HepG2 (cell line): ENCODE measurements at regions not wholly inside any gene's neighbourhood (a gene's known extent, or its start where the extent isn't known, plus 50 kb on each side); places are given as distances from the start of the nearest gene placed in this dataset.
A peak's percentile ranks its signal among the peaks of the same experiment; 100 is the strongest.

ENCODE experiments used
- ATAC-seq: fragments of 200-7000 bp; cut with Tn5 transposase; 3 replicates; pipeline ENCODE4 v1.9.1; 2020; ENCODE audit warnings: mild to moderate bottlenecking, moderate library complexity
- BruUV-seq: library from RNA; stranded (reverse); fragments of 400-500 nt; replicated peaks from 2 replicates; lab custom pipeline; 2021; lab: Mats Ljungman, UMichigan
- CTCF ChIA-PET: fragments of 300-600 bp; formaldehyde crosslinking; extraction: SDS; loops from one replicate; lab custom pipeline; 2021; ENCODE audit warnings: low total read pairs, inconsistent platforms, low intra/inter-chr PET ratio; lab: Yijun Ruan, JAX
- POLR2A ChIA-PET: fragments of 350-600 bp; sonication (Branson Sonifier 250); formaldehyde crosslinking; loops from one replicate; lab custom pipeline; 2020; ENCODE audit warnings: antibody characterized with exemption, inconsistent platforms; lab: Yijun Ruan, JAX
- DNase-seq: peaks from one replicate; pipeline ENCODE4 v3.0.0-alpha.2; 2015; ENCODE audit warnings: low spot score
- FAIRE-seq: peaks from 3 replicates; lab custom pipeline; 2011; peaks lifted over from hg19 to GRCh38; lab: Jason Lieb, UNC
- H2AFZ ChIP-seq: one replicate; pipeline ENCODE4 v1.6.1; 2011; ENCODE audit warnings: low read length, inconsistent platforms
- H3K27ac ChIP-seq: fragments of 300-600 bp; 3 replicates; pipeline ENCODE4 v1.8.0; 2011; ENCODE audit warnings: mixed run types, mild to moderate bottlenecking, mixed read lengths, low read length, inconsistent platforms; ENCODE audit not compliant: insufficient read depth; ENCODE audit errors: extremely low read length
- H3K27me3 ChIP-seq, 2 experiments: fragments of 200-600 bp in 1 of 2; 2 replicates in 1 of 2; 3 replicates in 1 of 2; pipeline versions ENCODE4 v1.6.0 to v1.8.0; 2011; ENCODE audit warnings: low read length in 2 of 2, mild to moderate bottlenecking in 2 of 2, moderate library complexity in 2 of 2, inconsistent platforms in 1 of 2; ENCODE audit not compliant: insufficient read depth in 2 of 2, control insufficient read depth in 1 of 2
- H3K36me3 ChIP-seq, 2 experiments: fragments of 200-600 bp in 1 of 2; replicated peaks in 1 of 2; 2 replicates in 1 of 2; 3 replicates in 1 of 2; pipeline versions ENCODE4 v1.5.1 to v1.8.0; 2011; ENCODE audit warnings: low read length in 2 of 2, inconsistent platforms in 1 of 2; ENCODE audit not compliant: insufficient read depth in 2 of 2, control insufficient read depth in 1 of 2
- H3K4me1 ChIP-seq: 2 replicates; pipeline ENCODE4 v1.5.1; 2012; ENCODE audit warnings: low read length, inconsistent platforms; ENCODE audit not compliant: insufficient read depth
- H3K4me2 ChIP-seq: 2 replicates; pipeline ENCODE4 v1.6.0; 2011; ENCODE audit warnings: low read depth, low read length, inconsistent platforms
- H3K4me3 ChIP-seq, 3 experiments: fragments of 200-600 bp in 1 of 3; sonication (generic), shearing (Covaris generic) in 1 of 3; replicated peaks in 1 of 3; 2 replicates each; pipeline ENCODE4 v1.5.1; 2011 to 2016; ENCODE audit warnings: low read length in 3 of 3, inconsistent platforms in 2 of 3, low read depth in 2 of 3, mild to moderate bottlenecking in 2 of 3, control low read depth in 1 of 3, mixed read lengths in 1 of 3; ENCODE audit not compliant: insufficient read depth in 1 of 3
- H3K79me2 ChIP-seq: one replicate; pipeline ENCODE4 v1.6.1; 2011; ENCODE audit warnings: low read length, inconsistent platforms; ENCODE audit not compliant: insufficient read depth
- H3K9ac ChIP-seq: 2 replicates; pipeline ENCODE4 v1.6.0; 2011; ENCODE audit warnings: mild to moderate bottlenecking, low read depth, low read length, inconsistent platforms; ENCODE audit not compliant: insufficient read depth
- H3K9me3 ChIP-seq: 2 replicates; pipeline ENCODE4 v1.5.1; 2012; ENCODE audit warnings: mild to moderate bottlenecking, low read length
- H4K20me1 ChIP-seq: 2 replicates; pipeline ENCODE4 v1.6.0; 2011; ENCODE audit warnings: inconsistent platforms, mild to moderate bottlenecking, low read length, moderate library complexity; ENCODE audit not compliant: insufficient read depth
- DPF2 ChIP-seq: sonication (generic); formaldehyde crosslinking; IDR thresholded peaks from 2 replicates; pipeline ENCODE4 v1.4.0; 2020; ENCODE audit warnings: mild to moderate bottlenecking, low read depth, missing genetic modification reagents, borderline replicate concordance
- MAFK ChIP-seq, 2 experiments: IDR thresholded peaks in 1 of 2; conservative IDR thresholded peaks in 1 of 2; 2 replicates each; pipeline ENCODE4 v1.6.1; 2011; ENCODE audit warnings: improper control_type of control experiment in 2 of 2, low read length in 2 of 2
- ZNF101 ChIP-seq: sonication (generic); formaldehyde crosslinking; IDR thresholded peaks from 2 replicates; pipeline ENCODE4 v1.4.0; 2020; ENCODE audit warnings: mild to moderate bottlenecking, low read depth, missing genetic modification reagents, borderline replicate concordance
- ZNF749 ChIP-seq: sonication (generic); formaldehyde crosslinking; IDR thresholded peaks from 2 replicates; pipeline ENCODE4 v1.8.0; 2022; ENCODE audit warnings: mild to moderate bottlenecking, missing genetic modification reagents, moderate library complexity, borderline replicate concordance
- WGBS: methylation state at CpG from one replicate; pipeline ENCODE4 v1.1.6; 2017; ENCODE audit warnings: low lambda C conversion rate; 5-methylcytosine and 5-hydroxymethylcytosine counted together
- in situ Hi-C: cut with HindIII; loops from 2 replicates; pipeline ENCODE4 v1.10.0; 2017; ENCODE audit warnings: low pct_unique_long_range_greater_than_20kb; ENCODE audit not compliant: extremely low pct_ligation_motif_present
- intact Hi-C: fragments of 100-400 bp; cut with micrococcal nuclease; formaldehyde crosslinking; loops from one replicate; pipeline ENCODE4 v1.10.0; 2022; ENCODE audit not compliant: unreplicated experiment

GRCh38 chr11:29023761-29024160, 915.6 kb downstream of the METTL15 start:
- BruUV-seq = no TSS peak
- no peak for DNase-seq
- intact Hi-C loops (no loop called here), in situ Hi-C loops (no loop called here)
- Histone ChIP-seq H4K20me1 (no peaks in the 10 kb centered on the region), H3K27me3 (no peaks in the 10 kb centered on the region), H2AFZ (no peak overlapping the region), H3K27ac (no peak overlapping the region), H3K79me2 (no peaks in the 10 kb centered on the region), H3K4me2 (no peak overlapping the region), H3K4me1 (no peaks in the 10 kb centered on the region), H3K9me3 (peaks cover 52% of the 10 kb centered on the region), H3K9ac (no peak overlapping the region), H3K4me3 (no peak overlapping the region), H3K36me3 (no peaks in the 10 kb centered on the region)
- 0% methylated on average over 1 of the region's 1 CpG for WGBS
- no peak for ATAC-seq
- TF ChIP-seq ZNF749 (CRISPR knock-in tag) (no peak), MAFK (conservative IDR thresholded peaks at IDR 0.05 in 1 of 2, IDR thresholded peaks at IDR 0.05 in 1 of 2; ENCODE audit: low read length in 2 of 2) (peak in 1 of 2 experiments; percentile 37; a peak in 1 of 4 replicates)
- FAIRE-seq = no peak
- ChIA-PET CTCF (no interaction called here), POLR2A (no interaction called here)

GRCh38 chr11:29022676-29023075, 914.5 kb downstream of the METTL15 start:
- Histone ChIP-seq H2AFZ (no peak overlapping the region), H3K4me1 (no peaks in the 10 kb centered on the region), H3K79me2 (no peaks in the 10 kb centered on the region), H3K4me2 (no peak overlapping the region), H3K9ac (no peak overlapping the region), H3K9me3 (peaks cover 42% of the 10 kb centered on the region), H3K36me3 (no peaks in the 10 kb centered on the region), H3K4me3 (no peak overlapping the region), H3K27ac (no peak overlapping the region), H3K27me3 (no peaks in the 10 kb centered on the region), H4K20me1 (no peaks in the 10 kb centered on the region)
- ChIA-PET CTCF (no interaction called here), POLR2A (no interaction called here)
- FAIRE-seq (no peak), DNase-seq (no peak), ATAC-seq (no peak)
- WGBS = 0% methylated on average over 2 of the region's 2 CpGs
- no TSS peak for BruUV-seq
- TF ChIP-seq ZNF101 (CRISPR knock-in tag) (no peak), DPF2 (no peak)
- in situ Hi-C loops (no loop called here), intact Hi-C loops (no loop called here)
